Heart left ventricle (tissue), 13 donors: ENCODE measurements at regions not wholly inside any gene's neighbourhood (a gene's known extent, or its start where the extent isn't known, plus 50 kb on each side); places are given as distances from the start of the nearest gene placed in this dataset.

Source experiments
- POLR2A ChIP-seq, 2 donors: fragments of 450-650 bp; IDR thresholded peaks; one replicate each; pipeline ENCODE4 v1.6.1; 2017; ENCODE audit warnings: antibody characterized with exemption in 2 of 2, mild to moderate bottlenecking in 2 of 2, moderate library complexity in 2 of 2
- TF ChIP-seq, protein P1 (sequence below), 12 donors: fragments of 200-600 bp; sonication (generic) in 4 of 12; IDR thresholded peaks; one replicate each; pipeline versions ENCODE4 v1.5.0 to v1.8.0; 2018 to 2022; ENCODE audit warnings: antibody characterized with exemption in 12 of 12, mild to moderate bottlenecking in 5 of 12
- donor health status: ischemic (EF 13 %, LVEDD 7.1; RV severe dilation, severe dysfunction).
- donor health status: DM: no; HTN: yes; CAD: no.
- donor health status: DM: no; HTN: no; CAD: no.
- donor health status: ischemic (EF 25% LVEDD 6.9; RV normal size, moderate dysfunction).
- donor health status: ischemic (EF 25% LVEDD 5.7; RV mildly dilated, moderate dysfunction).
- donor health status: ischemic (EF 35%, LVEDD 5.7; RV mildly dilated, moderate dysfunction).
- donor health status: nonischemic (EF 11% LVEDD 7.7; RV severe dilation, severe dysfunction).
- donor health status: DM: yes; HTN: yes; CAD: no.
- donor health status: PGD.
- donor health status: ischemic (EF 29% LVEDD 5.4; RV normal size, mild dysfunction).
- donor health status: nonischemic (EF 23%, LVEDD 6.1; RV moderate dilation, normal function).

DNA sequence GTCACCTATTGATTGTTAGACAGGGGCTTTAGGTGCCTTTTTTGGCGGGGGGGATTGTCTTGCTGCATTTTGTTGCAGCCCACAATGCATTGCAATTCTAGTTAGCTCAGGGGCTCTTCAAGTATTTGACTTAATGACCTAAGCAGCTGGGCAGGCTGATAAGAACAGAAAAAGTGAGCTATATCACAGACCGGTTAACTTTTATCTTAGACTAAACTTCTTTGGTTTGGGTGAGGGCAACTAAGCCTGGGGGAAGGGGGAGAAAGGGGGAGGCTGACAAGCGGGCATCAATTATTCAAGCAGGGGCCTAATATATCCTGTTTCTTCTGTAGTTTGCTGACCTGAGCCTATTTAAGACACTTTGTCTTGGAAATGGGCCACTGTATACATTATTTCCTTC, 66.0 kb upstream of the GPR6 start:
- TF ChIP-seq, protein P1, sequence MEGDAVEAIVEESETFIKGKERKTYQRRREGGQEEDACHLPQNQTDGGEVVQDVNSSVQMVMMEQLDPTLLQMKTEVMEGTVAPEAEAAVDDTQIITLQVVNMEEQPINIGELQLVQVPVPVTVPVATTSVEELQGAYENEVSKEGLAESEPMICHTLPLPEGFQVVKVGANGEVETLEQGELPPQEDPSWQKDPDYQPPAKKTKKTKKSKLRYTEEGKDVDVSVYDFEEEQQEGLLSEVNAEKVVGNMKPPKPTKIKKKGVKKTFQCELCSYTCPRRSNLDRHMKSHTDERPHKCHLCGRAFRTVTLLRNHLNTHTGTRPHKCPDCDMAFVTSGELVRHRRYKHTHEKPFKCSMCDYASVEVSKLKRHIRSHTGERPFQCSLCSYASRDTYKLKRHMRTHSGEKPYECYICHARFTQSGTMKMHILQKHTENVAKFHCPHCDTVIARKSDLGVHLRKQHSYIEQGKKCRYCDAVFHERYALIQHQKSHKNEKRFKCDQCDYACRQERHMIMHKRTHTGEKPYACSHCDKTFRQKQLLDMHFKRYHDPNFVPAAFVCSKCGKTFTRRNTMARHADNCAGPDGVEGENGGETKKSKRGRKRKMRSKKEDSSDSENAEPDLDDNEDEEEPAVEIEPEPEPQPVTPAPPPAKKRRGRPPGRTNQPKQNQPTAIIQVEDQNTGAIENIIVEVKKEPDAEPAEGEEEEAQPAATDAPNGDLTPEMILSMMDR (IDR thresholded peaks at IDR 0.05), result no peak
- TF ChIP-seq POLR2A (IDR thresholded peaks at IDR 0.05), result no peak
